ENCODE measurements at regions not wholly inside any gene's neighbourhood (a gene's known extent, or its start where the extent isn't known, plus 50 kb on each side); places are given as distances from the start of the nearest gene placed in this dataset.

GRCh38 chr5:38660194-38660668, 103.8 kb upstream of the LIFR start:
- TF ChIP-seq FOXM1 (IDR thresholded peaks at IDR 0.05; ENCODE audit: low read depth): no peak
- TF ChIP-seq TCF12 (IDR thresholded peaks at IDR 0.05): no peak
- TF ChIP-seq MXI1 (IDR thresholded peaks at IDR 0.05; ENCODE audit: low read depth, low read length): no peak
- TF ChIP-seq PBX3 (IDR thresholded peaks at IDR 0.05): no peak
- Histone ChIP-seq H2AFZ (ENCODE audit: low read depth) (no peak overlapping the region), H4K20me1 (ENCODE audit: insufficient read depth) (no peaks in the 10 kb centered on the region), H3K27me3 (ENCODE audit: insufficient read depth) (no peaks in the 10 kb centered on the region), H3K4me1 (ENCODE audit: control insufficient read depth in 1 of 2, insufficient read depth in 2 of 2, low read depth in 1 of 2, low read length in 1 of 2) (no peaks in the 10 kb centered on the region), H3K4me2 (no peak overlapping the region), H3K79me2 (ENCODE audit: insufficient read depth) (no peaks in the 10 kb centered on the region), H3K36me3 (replicated peaks in 1 of 2; ENCODE audit: control insufficient read depth in 1 of 2, insufficient read depth in 2 of 2, low read length in 1 of 2) (no peaks in the 10 kb centered on the region), H3K9me2 (no peaks in the 10 kb centered on the region), H3F3A (replicated peaks; ENCODE audit: insufficient read depth) (no peaks in the 10 kb centered on the region), H3K27ac (ENCODE audit: low read depth in 2 of 2, low read length in 1 of 2) (no peak overlapping the region), H3K4me3 (ENCODE audit: low read depth in 2 of 2, low read length in 1 of 2) (no peak overlapping the region), H3K9ac (no peak overlapping the region), H3K9me3 (no peaks in the 10 kb centered on the region)
- no peak for DNase-seq
- POLR2A ChIA-PET: no interaction called here
- 72% methylated on average over 12 of the region's 12 CpGs for WGBS (ENCODE audit: low lambda C conversion rate)
- CTCF ChIA-PET: interaction anchor here (0.5 to 1.0 kb wide), 3 partner anchors 26 to 1338 kb away, joined by 3 to 5 read pairs (median 3); no protein-coding TSS in a partner anchor

- 66% methylated on average over 4 of the region's 4 CpGs for WGBS (ENCODE audit: low lambda C conversion rate)
- Histone ChIP-seq H3K27ac (ENCODE audit: low read depth in 2 of 2, low read length in 1 of 2) (no peak overlapping the region), H3K4me1 (ENCODE audit: control insufficient read depth in 1 of 2, insufficient read depth in 2 of 2, low read depth in 1 of 2, low read length in 1 of 2) (no peaks in the 10 kb centered on the region), H3K27me3 (ENCODE audit: insufficient read depth) (no peaks in the 10 kb centered on the region), H3K9ac (no peak overlapping the region), H3K36me3 (replicated peaks in 1 of 2; ENCODE audit: control insufficient read depth in 1 of 2, insufficient read depth in 2 of 2, low read length in 1 of 2) (no peaks in the 10 kb centered on the region), H3F3A (replicated peaks; ENCODE audit: insufficient read depth) (no peaks in the 10 kb centered on the region), H3K9me3 (no peaks in the 10 kb centered on the region), H3K4me2 (no peak overlapping the region), H4K20me1 (ENCODE audit: insufficient read depth) (no peaks in the 10 kb centered on the region), H3K79me2 (ENCODE audit: insufficient read depth) (no peaks in the 10 kb centered on the region), H2AFZ (ENCODE audit: low read depth) (no peak overlapping the region), H3K4me3 (ENCODE audit: low read depth in 2 of 2, low read length in 1 of 2) (no peak overlapping the region), H3K9me2 (no peaks in the 10 kb centered on the region)
- TF ChIP-seq FOXM1 (IDR thresholded peaks at IDR 0.05; ENCODE audit: low read depth): no peak
- no peak for TF ChIP-seq ELF1 (IDR thresholded peaks at IDR 0.05)
- TF ChIP-seq RAD21 (IDR thresholded peaks at IDR 0.05; ENCODE audit: low read length): no peak
- TF ChIP-seq REST (IDR thresholded peaks at IDR 0.05; ENCODE audit: low read depth, low read length): no peak
- no peak for TF ChIP-seq SMC3 (IDR thresholded peaks at IDR 0.05; ENCODE audit: low read depth, low read length)
- TF ChIP-seq GABPA (IDR thresholded peaks at IDR 0.05; ENCODE audit: low read depth): no peak
- no peak for TF ChIP-seq TAF1 (IDR thresholded peaks at IDR 0.05; ENCODE audit: borderline replicate concordance, low read depth, low read length)
- TF ChIP-seq USF2 (IDR thresholded peaks at IDR 0.05; ENCODE audit: borderline replicate concordance, low read depth, low read length): no peak
- TF ChIP-seq SIN3A (IDR thresholded peaks at IDR 0.05; ENCODE audit: borderline replicate concordance, low read depth, low read length): no peak
- TF ChIP-seq, protein P1, sequence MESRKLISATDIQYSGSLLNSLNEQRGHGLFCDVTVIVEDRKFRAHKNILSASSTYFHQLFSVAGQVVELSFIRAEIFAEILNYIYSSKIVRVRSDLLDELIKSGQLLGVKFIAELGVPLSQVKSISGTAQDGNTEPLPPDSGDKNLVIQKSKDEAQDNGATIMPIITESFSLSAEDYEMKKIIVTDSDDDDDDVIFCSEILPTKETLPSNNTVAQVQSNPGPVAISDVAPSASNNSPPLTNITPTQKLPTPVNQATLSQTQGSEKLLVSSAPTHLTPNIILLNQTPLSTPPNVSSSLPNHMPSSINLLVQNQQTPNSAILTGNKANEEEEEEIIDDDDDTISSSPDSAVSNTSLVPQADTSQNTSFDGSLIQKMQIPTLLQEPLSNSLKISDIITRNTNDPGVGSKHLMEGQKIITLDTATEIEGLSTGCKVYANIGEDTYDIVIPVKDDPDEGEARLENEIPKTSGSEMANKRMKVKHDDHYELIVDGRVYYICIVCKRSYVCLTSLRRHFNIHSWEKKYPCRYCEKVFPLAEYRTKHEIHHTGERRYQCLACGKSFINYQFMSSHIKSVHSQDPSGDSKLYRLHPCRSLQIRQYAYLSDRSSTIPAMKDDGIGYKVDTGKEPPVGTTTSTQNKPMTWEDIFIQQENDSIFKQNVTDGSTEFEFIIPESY (IDR thresholded peaks at IDR 0.05; ENCODE audit: borderline replicate concordance, low read depth): no peak
- no peak for TF ChIP-seq EP300 (IDR thresholded peaks at IDR 0.05; ENCODE audit: borderline replicate concordance in 1 of 2, low read depth in 1 of 2, low read length in 1 of 2)
- TF ChIP-seq USF1 (IDR thresholded peaks at IDR 0.05; ENCODE audit: borderline replicate concordance, low read depth): no peak
- TF ChIP-seq MXI1 (IDR thresholded peaks at IDR 0.05; ENCODE audit: low read depth, low read length): no peak
- no peak for TF ChIP-seq RCOR1 (IDR thresholded peaks at IDR 0.05; ENCODE audit: low read length)
- TF ChIP-seq FOXJ3 (CRISPR knock-in tag; IDR thresholded peaks at IDR 0.05): no peak
- TF ChIP-seq EZH2phosphoT487 (IDR thresholded peaks at IDR 0.05; ENCODE audit: borderline replicate concordance, low read depth): no peak
- ChIA-PET POLR2A (no interaction called here), CTCF (interaction anchor here (1.5 kb wide), 1 partner anchor 220 kb away, joined by 8 read pairs; no protein-coding TSS in a partner anchor)
- no peak for DNase-seq
Observed at GRCh38 chr5:38662090-38662489, 105.6 kb upstream of the LIFR start.

Measured in SK-N-SH (cell line).